ENCODE measurements at regions not wholly inside any gene's neighbourhood (a gene's known extent, or its start where the extent isn't known, plus 50 kb on each side); places are given as distances from the start of the nearest gene placed in this dataset.

- Histone ChIP-seq H3K4me1 (replicated peaks in 1 of 2) (no peaks in the 10 kb centered on the region), H3K27me3 (no peaks in the 10 kb centered on the region), H3K36me3 (replicated peaks in 1 of 2) (no peaks in the 10 kb centered on the region), H3K4me3 (no peak overlapping the region), H3K27ac (no peak overlapping the region), H3K9me3 (replicated peaks in 1 of 3) (no peaks in the 10 kb centered on the region)
- WGBS, 4 donors = 87 to 89% (median 88%) methylated on average over 2 of the region's 2 CpGs
- TF ChIP-seq CTCF (IDR thresholded peaks at IDR 0.05) = no peak
- no peak for TF ChIP-seq POLR2A (IDR thresholded peaks at IDR 0.05)
- intact Hi-C loops (cut with DNase I) = no loop called here
- DNase-seq = no peak
Measured at GRCh38 chr5:101123363-101123762, 220.3 kb upstream of the ST8SIA4 start.

GRCh38 chr5:101112645-101113044, 209.6 kb upstream of the ST8SIA4 start:
- intact Hi-C loops (cut with DNase I) = no loop called here
- TF ChIP-seq POLR2A (IDR thresholded peaks at IDR 0.05) = no peak
- TF ChIP-seq CTCF (IDR thresholded peaks at IDR 0.05) = no peak
- Histone ChIP-seq H3K9me3 (replicated peaks in 1 of 3) (no peaks in the 10 kb centered on the region), H3K27me3 (no peaks in the 10 kb centered on the region), H3K4me3 (no peak overlapping the region), H3K36me3 (replicated peaks in 1 of 2) (no peaks in the 10 kb centered on the region), H3K27ac (no peak overlapping the region), H3K4me1 (replicated peaks in 1 of 2) (no peaks in the 10 kb centered on the region)
- no peak for DNase-seq

GRCh38 chr5:101103874-101104273, 200.8 kb upstream of the ST8SIA4 start:
- Histone ChIP-seq H3K4me3 (no peak overlapping the region), H3K36me3 (replicated peaks in 1 of 2) (no peaks in the 10 kb centered on the region), H3K9me3 (replicated peaks in 1 of 3) (peaks cover 0 to 6% (median 0%) of the 10 kb centered on the region in 3 donors), H3K27me3 (no peaks in the 10 kb centered on the region), H3K27ac (no peak overlapping the region), H3K4me1 (replicated peaks in 1 of 2) (no peaks in the 10 kb centered on the region)
- TF ChIP-seq CTCF (IDR thresholded peaks at IDR 0.05) = no peak
- no peak for TF ChIP-seq POLR2A (IDR thresholded peaks at IDR 0.05)
- 79 to 91% (median 87%) methylated on average over 1 of the region's 1 CpG for WGBS, 4 donors
- no peak for DNase-seq
- intact Hi-C loops (cut with DNase I) = no loop called here

GRCh38 chr5:101102506-101102905, 199.4 kb upstream of the ST8SIA4 start:
- H3K36me3 ChIP-seq (replicated peaks in 1 of 2) = no peaks in the 10 kb centered on the region
- H3K4me1 ChIP-seq (replicated peaks in 1 of 2) = no peaks in the 10 kb centered on the region
- DNase-seq = peak in 1 of 7 donors; percentile 9
- no peaks in the 10 kb centered on the region for H3K27me3 ChIP-seq
- H3K9me3 ChIP-seq (replicated peaks in 1 of 3) = peaks cover 0 to 6% (median 0%) of the 10 kb centered on the region in 3 donors
- no peak for TF ChIP-seq POLR2A (IDR thresholded peaks at IDR 0.05)
- no peak for TF ChIP-seq CTCF (IDR thresholded peaks at IDR 0.05)
- H3K27ac ChIP-seq = no peak overlapping the region
- no peak overlapping the region for H3K4me3 ChIP-seq
- intact Hi-C loops (cut with DNase I) = no loop called here

All from adrenal gland (tissue), 9 donors.